GM18499 (cell line): ENCODE measurements at regions not wholly inside any gene's neighbourhood (a gene's known extent, or its start where the extent isn't known, plus 50 kb on each side); places are given as distances from the start of the nearest gene placed in this dataset.
"Not testable (repeated sequence)": the region's sequence is repeated elsewhere in the genome, so short reads cannot be mapped to it uniquely, and the experiment has no call there.

Experiments used
- ATAC-seq: cut with Tn5 transposase; IDR thresholded peaks from one replicate; pipeline ENCODE4 v1.9.1; 2021; ENCODE audit warnings: moderate number of reproducible peaks; ENCODE audit not compliant: insufficient read depth, unreplicated experiment

DNA sequence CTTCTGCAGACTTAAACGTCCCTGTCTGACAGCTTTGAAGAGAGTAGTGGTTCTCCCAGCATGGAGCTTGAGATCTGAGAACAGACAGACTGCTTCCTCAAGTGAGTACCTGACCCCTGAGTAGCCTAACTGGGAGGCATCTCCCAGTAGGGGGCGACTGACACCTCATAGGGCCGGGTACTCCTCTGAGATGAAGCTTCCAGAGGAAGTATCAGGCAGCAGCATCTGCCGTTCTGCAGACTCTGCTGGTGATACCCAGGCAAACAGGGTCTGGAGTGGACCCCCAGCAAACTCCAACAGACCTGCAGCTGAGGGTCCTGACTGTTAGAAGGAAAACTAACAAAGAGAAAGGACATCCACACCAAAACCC lies 174.4 kb downstream of the LRRC70 start:
- ATAC-seq = not testable (repeated sequence)

DNA sequence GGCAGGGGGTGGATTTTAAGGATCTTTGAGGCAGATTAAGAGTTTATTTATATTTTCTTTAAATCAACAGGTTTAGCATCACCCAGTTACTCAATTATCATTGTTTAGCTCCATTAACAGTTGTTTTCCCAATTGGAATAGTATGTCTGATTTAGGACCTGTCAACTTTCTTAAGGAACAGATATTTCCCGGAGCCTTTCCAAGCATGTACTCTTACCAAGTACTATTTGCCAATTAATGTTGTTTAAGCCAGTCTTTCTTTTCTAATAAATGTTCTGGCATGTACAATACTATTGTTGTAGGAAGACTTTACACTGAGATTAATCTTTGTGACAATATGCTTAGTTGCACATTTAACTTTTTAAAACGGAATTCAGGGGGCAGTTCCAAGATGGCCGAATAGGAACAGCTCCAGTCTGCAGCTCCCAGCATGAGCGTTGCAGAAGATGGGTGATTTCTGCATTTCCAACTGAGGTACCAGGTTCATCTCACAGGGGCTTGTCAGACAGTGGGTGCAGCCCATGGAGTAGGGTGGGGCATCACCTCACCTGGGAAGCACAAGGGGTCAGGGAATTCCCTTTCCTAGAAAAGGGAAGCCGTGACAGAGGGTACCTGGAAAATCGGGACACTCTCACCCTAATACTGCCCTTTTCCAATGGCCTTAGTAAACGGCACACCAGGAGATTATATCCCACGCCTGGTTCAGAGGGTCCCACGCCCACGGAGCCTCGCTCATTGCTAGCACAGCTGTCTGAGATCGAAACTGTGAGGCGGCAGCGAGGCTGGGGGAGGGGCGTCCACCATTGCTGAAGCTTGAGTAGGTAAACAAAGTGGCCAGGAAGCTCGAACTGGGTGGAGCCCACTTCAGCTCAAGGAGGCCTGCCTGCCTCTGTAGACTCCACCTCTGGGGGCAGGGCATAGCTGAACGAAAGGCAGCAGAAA lies 173.7 kb downstream of the LRRC70 start:
- ATAC-seq = not testable (repeated sequence)

DNA sequence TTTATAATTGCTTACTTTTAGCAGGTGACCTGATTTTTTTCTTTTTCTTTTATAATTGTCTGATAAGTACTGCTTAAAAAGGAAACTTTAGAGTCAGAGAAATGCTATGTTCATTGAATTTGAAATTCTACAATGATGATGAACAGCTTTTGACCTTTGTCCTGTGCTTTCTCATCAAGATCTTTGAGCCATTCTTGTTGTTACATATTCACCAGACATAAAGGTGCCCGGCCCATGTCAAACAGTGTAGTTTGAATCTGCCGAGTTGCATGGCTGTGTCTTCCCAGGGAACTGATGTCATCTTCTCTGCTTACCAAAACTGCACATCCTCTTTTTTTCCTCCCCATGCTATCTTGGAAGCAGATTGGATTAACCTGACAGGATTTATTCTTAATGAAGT lies 163.6 kb downstream of the LRRC70 start:
- no peak for ATAC-seq

DNA sequence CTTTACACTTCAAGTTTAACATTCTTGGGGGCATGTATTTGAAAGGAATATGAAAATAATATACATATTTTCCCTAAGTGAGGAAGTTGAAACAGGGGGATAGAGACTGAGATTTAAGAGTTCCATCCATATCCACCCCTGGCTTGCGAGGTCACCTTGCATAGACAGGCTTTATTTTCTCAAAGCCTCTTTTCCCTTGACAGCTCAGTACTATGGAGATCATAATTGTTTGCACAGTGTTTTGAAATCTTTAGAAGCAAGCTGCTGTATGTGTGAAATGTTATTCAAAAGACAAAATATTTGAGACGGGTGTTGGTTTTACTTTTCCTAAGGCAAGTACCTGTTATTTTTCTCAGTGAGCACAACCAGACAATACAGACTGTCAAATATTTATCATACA lies 163.1 kb downstream of the LRRC70 start:
- no peak for ATAC-seq

DNA sequence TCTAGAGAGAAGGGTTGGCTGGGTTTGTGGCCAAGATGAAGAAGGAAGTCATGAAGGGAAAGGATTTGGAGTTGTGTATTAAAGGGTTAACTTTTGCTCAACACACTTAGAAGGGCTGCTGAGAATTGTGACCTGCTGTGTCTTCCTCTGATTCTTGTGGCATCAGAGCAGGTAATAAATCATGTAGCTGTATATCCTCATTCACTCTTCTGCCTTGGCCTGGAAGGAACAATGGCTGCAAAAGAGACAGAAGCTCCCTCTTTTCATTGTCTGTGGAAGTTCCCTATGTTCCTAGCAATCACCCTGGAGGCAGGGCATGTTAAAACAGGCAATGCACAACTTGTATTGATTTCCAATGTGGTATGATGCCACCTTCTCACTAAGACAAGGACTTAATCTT lies 159.1 kb downstream of the LRRC70 start:
- no peak for ATAC-seq

DNA sequence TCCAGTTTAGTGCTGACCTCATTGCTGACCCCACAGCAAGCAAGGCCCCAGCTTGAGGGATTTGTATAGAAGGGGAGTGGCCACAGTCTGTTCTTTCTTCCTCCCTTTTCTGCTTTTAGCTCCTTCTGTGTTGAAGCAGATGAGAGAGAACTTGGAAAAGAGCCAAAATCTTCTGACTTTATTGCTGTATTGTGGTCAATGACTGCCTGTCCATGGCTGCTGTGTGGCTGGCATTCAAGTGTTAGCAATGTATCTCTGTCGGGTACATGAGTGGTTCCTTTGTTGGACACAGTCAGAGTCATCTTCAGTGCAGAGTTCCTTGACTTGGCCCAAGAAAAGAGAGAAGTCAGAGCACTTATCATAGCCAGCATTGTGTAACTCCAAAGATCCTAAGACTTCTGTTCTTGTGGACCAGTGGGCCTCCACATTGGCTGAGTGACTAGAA lies 154.1 kb downstream of the LRRC70 start:
- no peak for ATAC-seq

DNA sequence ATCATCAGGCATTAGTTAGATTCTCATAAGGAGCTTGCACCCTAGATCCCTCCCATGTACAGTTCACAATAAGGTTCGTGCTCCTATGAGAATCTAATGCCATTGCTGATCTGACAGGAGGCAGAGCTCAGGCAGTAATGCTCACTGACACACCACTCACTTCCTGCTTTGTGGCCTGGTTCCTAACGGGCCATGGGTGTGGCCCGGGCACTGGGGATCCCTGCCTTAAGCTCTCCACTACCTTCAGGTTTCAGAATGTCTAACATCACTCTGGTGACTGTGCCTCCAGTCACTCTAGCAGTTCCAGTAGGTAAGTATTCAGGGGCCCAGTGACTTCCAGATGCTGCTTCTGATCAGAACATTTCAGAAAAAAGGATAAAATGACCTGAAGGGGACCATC lies 152.4 kb downstream of the LRRC70 start:
- ATAC-seq = peak; percentile 53

DNA sequence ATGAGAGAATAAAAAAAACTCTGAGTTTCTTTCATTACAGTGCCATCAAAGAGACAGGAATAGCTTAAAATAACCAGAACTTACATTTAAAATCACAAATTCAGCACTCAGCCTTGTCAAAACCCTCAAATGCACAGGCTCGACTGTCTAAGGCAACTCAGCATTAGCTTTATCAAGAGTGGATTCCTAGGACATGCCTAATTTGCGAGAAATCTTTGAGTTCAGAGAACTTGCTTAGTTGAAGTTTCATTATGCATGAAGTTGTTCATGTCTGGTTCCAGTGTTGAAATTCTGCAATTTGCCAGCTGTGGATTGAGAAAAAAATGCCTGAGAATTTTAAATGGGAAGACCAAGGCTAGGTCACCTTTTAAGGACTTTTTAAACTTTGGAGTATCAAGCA lies 151.1 kb downstream of the LRRC70 start:
- ATAC-seq = no peak

DNA sequence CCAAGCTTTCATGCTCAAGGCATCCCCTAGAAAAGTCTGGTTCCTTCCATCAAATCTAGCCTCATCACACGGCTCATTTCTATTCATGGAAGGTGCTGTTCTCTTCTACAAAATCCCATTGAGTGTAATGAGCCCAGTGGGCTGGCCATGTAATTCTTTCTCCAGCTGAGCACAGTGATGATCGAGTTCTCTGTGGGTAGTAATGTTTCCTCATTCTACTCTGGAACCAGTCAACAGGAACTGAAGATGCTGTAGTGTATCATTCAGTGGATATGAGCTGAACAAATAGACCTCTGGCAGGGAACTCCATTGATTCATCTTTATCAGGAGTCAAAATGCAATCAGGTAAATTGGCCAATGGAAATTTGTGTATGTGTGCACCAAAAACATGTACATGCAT lies 149.2 kb downstream of the LRRC70 start:
- ATAC-seq = no peak

DNA sequence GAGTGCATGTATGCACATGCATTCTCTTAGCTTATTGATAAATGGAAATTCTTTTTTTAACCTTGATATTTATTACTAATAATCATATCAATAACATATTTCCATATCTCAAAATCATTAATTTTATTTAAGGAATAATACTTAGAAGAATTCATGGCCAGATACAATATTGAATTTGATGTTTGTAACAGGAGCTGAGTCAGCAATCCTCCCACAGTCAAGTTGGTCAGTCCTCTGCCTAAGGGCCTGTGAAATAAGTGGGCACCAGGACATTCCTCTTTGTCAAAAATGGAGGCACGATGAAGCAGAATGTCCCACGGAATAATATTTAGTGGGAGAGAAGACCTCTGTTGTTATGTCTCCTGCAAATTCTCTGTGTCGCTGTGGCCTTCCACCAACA lies 148.6 kb downstream of the LRRC70 start:
- ATAC-seq = no peak

DNA sequence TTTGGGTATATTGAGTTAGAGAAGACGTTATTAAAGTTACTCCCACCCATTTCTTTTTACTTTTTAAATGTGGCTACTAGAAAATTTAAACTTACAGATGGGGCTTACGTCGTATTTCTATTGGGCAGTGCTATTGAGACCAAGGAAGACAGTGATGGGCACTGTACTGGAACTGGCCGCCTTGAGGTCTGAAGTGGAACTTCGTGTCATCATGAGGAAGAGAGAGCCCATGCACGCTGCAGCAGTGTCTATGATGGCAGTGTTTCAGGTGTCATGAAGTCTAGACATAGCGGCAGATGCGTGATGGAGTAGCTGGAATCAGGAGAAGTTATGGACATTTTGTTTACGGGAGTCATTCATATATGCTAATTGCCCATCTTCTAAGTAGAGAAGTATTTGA lies 143.7 kb downstream of the LRRC70 start:
- no peak for ATAC-seq

DNA sequence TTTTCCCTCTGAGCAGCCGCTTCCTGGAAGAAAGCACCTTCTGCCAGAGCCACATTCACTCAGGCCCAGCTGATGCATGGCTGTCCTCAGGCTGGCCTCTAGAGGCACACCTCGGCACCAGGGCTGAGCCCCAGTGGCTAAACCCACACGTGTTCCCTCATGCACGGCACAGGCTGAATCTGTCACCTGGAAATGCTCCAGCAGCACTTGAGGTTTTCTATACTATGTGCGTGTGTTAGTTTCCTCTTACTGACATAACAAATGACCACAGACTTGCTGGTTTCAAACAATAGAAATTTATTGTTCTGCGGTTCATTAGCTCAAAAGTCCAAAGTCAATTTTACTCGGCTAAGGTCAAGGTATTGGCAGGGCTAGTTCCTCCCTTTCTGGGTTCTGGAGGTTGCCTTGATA lies 141.4 kb downstream of the LRRC70 start:
- peak; percentile 95 for ATAC-seq

DNA sequence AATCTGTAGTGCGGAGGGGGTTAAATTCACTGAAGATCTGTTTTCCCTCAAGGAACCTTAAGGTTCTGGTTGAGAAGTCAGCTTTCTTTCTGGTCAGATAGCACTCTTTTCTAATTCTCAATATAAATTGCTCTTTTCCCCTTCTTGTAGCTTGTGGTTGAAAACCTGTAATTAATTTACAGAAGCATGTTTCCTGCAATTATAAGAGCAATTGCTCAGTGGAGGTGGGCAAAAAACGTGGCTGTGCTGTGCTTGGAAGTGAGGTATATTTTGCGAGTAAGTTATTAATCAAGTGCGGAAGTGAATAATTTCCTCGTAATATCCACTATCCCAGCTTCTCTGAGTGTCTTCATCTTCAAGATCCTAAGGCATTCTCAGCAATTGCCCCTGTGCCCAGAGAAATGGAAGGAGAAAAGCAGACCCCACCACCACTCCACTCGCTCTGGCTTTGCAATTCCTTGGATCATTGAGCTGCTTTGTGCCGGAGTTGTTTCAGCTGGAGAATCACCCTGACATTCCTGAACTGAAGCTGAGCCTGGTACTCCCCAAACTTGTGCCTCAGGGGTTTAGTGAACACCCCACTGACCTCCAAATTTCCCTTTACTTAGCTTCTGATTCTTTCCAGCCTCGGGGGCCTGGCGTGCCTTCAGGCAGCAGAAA lies 140.6 kb downstream of the LRRC70 start:
- ATAC-seq = no peak

DNA sequence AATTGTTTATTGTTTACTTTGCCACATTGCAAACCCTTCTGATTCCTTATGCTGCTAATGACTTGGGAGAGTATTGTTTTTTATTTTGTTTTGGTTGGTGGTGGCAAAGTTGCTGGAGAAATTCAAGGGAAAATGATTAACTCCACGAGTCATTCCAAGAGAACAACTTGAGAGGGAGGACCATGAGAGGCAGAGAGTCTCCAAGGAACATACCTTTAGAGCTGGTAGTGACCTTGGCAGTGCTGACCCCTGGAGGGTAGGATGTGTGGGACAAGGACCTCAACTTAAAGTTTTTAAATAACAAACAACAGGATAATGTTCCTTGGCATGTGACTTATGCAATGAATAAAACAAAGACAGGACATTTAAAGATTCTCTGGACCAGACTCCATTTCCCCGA lies 139.7 kb downstream of the LRRC70 start:
- no peak for ATAC-seq

DNA sequence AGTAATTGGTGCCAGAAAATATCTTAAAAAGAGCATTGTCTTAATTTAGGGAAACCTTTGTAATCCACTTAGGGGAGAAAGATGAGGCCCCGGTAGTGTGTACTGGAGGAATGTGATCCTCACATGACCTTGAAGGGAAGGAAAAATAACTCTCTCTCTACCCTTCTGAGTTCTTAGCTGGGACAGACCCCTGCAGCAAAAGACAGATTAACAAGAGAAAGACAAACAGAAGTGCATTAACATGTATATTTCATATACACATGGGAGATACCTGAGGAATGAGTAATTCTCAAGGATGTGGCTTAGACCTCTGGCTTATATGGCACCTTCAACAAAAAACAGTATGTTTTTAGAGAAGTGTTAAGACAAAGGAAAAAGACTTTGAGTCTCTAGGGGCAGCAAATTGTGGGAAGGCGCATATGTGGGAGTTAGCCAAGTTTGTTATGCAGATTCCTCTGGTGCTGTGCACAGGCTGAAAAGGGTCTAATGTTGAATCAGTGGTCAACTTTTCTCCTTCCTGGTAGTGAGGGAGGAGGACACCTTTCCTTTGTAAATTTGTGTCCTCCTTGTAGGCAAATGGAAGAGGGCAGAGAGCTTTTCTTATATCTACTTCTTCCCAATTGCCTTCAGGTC lies 138.8 kb downstream of the LRRC70 start:
- ATAC-seq = no peak

DNA sequence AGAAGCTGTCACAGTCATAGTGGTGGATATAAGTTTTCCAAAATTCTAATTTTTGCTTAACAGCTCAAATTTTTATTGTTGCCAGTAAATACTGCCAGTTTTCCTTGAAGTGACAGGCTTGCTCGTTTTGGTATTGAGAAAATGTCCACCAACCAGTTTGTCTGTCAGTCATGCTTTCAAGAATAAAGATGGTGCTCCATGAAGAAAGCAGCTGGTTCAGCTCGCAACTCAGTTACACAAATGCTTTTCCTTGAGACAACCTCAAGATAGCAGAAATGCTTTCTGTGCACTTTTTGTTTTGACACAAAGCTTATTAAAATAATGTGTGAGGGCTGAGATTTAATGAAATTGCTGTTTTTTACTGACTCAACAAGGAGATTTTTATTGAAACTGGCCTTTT lies 135.7 kb downstream of the LRRC70 start:
- ATAC-seq = no peak

DNA sequence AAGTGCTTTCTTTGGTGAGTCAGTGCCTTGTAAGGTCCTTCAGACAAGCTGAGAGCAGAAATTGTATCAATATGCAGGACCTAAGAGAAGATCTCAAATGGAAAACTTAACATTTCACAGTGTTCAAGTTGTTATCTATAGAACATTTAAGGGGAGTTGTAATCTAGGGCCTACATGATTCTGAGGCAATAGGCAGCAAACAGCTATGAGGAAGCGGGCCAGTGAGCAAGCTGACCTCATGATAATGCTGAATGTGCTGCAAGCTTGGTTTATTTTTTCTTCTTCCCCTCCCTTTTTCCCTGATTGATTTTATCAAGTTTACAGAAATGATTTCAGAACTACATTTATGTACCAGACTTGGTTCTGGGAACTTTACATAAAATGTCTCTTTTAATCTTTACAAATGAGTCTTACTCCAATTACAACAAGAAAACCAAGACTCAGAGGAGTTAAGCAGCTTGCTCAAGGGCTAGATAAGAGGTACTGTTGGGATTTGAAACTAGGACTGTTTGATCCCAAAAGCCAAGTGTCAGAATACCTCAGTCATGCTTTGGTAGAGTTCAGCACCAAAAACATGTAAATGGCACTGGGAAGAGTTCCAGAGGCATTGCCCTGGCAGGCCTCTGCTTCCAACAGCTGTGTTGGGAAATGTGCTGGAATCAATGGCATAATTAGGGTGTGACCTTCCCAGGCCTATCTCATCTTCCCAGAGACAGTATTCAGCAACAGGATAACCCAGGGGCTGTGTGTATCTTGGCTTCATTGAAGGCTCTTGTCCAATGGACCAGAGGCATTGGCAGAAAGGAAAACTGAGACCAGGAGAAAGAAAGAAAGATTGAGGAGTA lies 130.1 kb downstream of the LRRC70 start:
- no peak for ATAC-seq

DNA sequence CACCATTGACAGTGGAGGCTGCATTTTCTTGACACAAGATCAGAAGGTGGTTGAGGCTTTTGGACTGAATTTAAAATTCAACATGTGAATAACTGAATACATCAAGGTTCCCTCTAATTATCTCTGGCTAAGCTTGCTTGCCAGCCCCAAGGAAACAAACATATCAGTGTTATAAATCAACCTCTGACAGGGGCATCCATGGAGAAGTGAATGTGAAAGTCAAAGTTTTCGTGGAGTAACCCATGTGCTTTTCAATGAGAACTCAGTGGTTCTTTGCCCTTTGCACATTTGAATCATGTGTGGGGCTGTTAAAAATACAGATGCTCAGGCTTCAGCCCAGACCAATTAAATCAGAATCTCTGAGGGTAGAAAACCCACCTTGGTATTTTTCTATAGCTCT lies 128.9 kb downstream of the LRRC70 start:
- no peak for ATAC-seq

DNA sequence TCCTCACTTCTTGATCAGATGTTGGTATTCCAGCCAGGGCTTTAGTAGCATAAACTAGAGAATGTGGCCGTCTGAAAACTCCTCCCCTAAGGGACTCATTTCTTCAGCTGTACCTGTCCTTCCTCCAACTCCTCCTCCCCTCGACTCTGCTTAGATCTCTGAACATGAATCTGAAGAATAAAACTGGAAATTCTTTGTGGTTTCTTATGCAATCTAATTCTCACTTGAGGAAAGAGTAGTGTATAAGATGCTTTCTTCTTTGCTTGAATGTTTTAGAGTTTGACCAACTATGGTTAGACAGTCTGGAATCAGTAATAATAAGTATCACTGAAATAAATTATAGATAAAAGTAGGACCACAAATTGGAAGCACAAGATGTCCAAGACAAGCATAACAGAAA lies 128.5 kb downstream of the LRRC70 start:
- no peak for ATAC-seq

DNA sequence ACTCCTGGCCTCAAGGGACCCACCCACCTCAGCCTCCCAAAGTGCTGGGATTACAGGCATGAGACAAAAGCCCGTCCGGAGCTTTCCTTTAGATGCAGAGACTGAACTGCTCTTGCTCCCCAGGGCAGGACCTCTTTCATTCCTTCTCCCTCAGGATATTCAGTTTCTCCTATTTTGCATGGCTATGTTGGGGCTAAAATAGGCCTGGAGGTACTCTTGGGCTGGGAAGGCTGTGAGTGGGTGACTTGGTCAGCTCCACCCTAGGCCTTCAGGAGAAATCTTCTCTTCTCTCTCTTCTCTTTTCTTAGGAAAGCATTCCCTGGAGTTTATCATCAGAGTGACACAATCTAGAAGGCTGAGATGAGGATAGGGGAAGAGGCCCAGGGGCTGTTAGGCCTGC lies 126.4 kb downstream of the LRRC70 start:
- ATAC-seq = no peak
